GM23248 (cell line): ENCODE measurements at regions not wholly inside any gene's neighbourhood (a gene's known extent, or its start where the extent isn't known, plus 50 kb on each side); places are given as distances from the start of the nearest gene placed in this dataset.

Experiments used
- DNase-seq: peaks from one replicate; pipeline ENCODE4 v3.0.0-alpha.2; 2015
- H2AFZ ChIP-seq: fragments of 200-600 bp; sonication (generic); 2 replicates; pipeline ENCODE4 v1.6.1; 2016; ENCODE audit warnings: antibody characterized with exemption
- H3F3A ChIP-seq: fragments of 200-600 bp; sonication (generic); 2 replicates; pipeline ENCODE4 v1.6.1; 2016; ENCODE audit warnings: mild to moderate bottlenecking, antibody characterized with exemption, mixed run types; ENCODE audit not compliant: insufficient read depth
- H3K27ac ChIP-seq: fragments of 200-600 bp; sonication (generic); 2 replicates; pipeline ENCODE4 v1.5.1; 2016; ENCODE audit warnings: mild to moderate bottlenecking
- H3K27me3 ChIP-seq: fragments of 200-600 bp; sonication (generic); replicated peaks from 2 replicates; pipeline ENCODE4 v1.6.1; 2016; ENCODE audit warnings: mild to moderate bottlenecking; ENCODE audit not compliant: insufficient read depth
- H3K36me3 ChIP-seq: fragments of 200-600 bp; sonication (generic); 2 replicates; pipeline ENCODE4 v1.6.1; 2016; ENCODE audit warnings: low read depth, mild to moderate bottlenecking
- H3K4me1 ChIP-seq: fragments of 200-600 bp; sonication (generic); 2 replicates; pipeline ENCODE4 v1.6.1; 2016; ENCODE audit warnings: mild to moderate bottlenecking; ENCODE audit not compliant: insufficient read depth
- H3K4me2 ChIP-seq: fragments of 200-600 bp; sonication (generic); one replicate; pipeline ENCODE4 v1.6.1; 2016; ENCODE audit warnings: mild to moderate bottlenecking; ENCODE audit not compliant: unreplicated experiment
- H3K4me3 ChIP-seq: fragments of 200-600 bp; sonication (generic); 2 replicates; pipeline ENCODE4 v1.5.1; 2016; ENCODE audit warnings: mild to moderate bottlenecking
- H3K79me2 ChIP-seq: fragments of 200-600 bp; sonication (generic); 2 replicates; pipeline ENCODE4 v1.6.1; 2016; ENCODE audit warnings: mild to moderate bottlenecking; ENCODE audit not compliant: insufficient read depth
- H3K9ac ChIP-seq: fragments of 200-600 bp; sonication (generic); 2 replicates; pipeline ENCODE4 v1.6.1; 2016; ENCODE audit warnings: mild to moderate bottlenecking
- H3K9me2 ChIP-seq: fragments of 200-600 bp; sonication (generic); 2 replicates; pipeline ENCODE4 v1.6.1; 2016; ENCODE audit warnings: mixed run types, mild to moderate bottlenecking, moderate library complexity; ENCODE audit not compliant: insufficient read depth
- H3K9me3 ChIP-seq: fragments of 200-600 bp; sonication (generic); one replicate; pipeline ENCODE4 v1.6.1; 2017; ENCODE audit warnings: low read depth
- H4K20me1 ChIP-seq: fragments of 200-600 bp; sonication (generic); 2 replicates; pipeline ENCODE4 v1.6.0; 2016; ENCODE audit not compliant: insufficient read depth
- EZH2 ChIP-seq: fragments of 200-600 bp; sonication (generic); IDR thresholded peaks from 2 replicates; pipeline ENCODE4 v1.6.1; 2018; ENCODE audit warnings: antibody characterized with exemption, mild to moderate bottlenecking; ENCODE audit not compliant: insufficient read depth, poor library complexity, severe bottlenecking
- EZH2phosphoT487 ChIP-seq: fragments of 200-600 bp; sonication (generic); IDR thresholded peaks from 2 replicates; pipeline ENCODE4 v1.6.1; 2018; ENCODE audit warnings: antibody characterized with exemption, moderate library complexity, mild to moderate bottlenecking, low read depth; ENCODE audit not compliant: insufficient read depth
- WGBS, 2 experiments: methylation state at CpG; one replicate each; pipeline ENCODE4 v1.1.6; 2015 to 2017; ENCODE audit warnings: low lambda C conversion rate in 2 of 2, low coverage in 1 of 2; ENCODE audit errors: missing lambda C conversion rate in 2 of 2; 5-methylcytosine and 5-hydroxymethylcytosine counted together
- in situ Hi-C: fragments of 300-500 bp; cut with MboI; formaldehyde crosslinking; loops from 2 replicates; pipeline ENCODE4 v1.15.0; 2020

DNA sequence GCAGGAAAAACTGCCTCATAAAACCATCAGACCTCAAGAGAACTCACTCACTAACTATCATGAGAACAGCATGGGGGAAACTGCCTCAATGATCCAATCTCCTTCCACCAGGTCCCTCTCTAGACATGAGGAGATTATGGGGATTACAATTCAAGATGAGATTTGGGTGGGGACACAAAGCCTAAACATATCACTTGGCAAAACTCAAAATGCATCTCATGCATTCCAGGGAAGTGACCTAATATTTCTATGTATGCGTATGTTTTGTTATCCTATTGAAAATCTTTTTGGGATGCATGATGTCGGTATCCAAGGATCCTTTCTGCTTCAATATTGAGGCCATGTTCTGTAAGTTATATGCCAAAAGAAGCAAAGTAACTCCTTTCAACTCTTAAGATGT, 174.0 kb downstream of the PLK2 start:
- no peaks in the 10 kb centered on the region for H4K20me1 ChIP-seq
- H3F3A ChIP-seq = no peaks in the 10 kb centered on the region
- in situ Hi-C loops = no loop called here
- H3K79me2 ChIP-seq = no peaks in the 10 kb centered on the region
- H3K27ac ChIP-seq = no peak overlapping the region
- H3K27me3 ChIP-seq = no peaks in the 10 kb centered on the region
- no peak overlapping the region for H3K4me3 ChIP-seq
- H3K9me3 ChIP-seq = no peaks in the 10 kb centered on the region
- H3K9ac ChIP-seq = no peak overlapping the region
- 87 to 91% methylated on average over 2 of the region's 2 CpGs for WGBS, 2 experiments
- no peaks in the 10 kb centered on the region for H3K36me3 ChIP-seq
- no peak for DNase-seq
- TF ChIP-seq EZH2phosphoT487 = no peak
- TF ChIP-seq EZH2 = no peak
- no peak overlapping the region for H2AFZ ChIP-seq
- no peaks in the 10 kb centered on the region for H3K4me1 ChIP-seq
- H3K9me2 ChIP-seq = no peaks in the 10 kb centered on the region
- no peak overlapping the region for H3K4me2 ChIP-seq

DNA sequence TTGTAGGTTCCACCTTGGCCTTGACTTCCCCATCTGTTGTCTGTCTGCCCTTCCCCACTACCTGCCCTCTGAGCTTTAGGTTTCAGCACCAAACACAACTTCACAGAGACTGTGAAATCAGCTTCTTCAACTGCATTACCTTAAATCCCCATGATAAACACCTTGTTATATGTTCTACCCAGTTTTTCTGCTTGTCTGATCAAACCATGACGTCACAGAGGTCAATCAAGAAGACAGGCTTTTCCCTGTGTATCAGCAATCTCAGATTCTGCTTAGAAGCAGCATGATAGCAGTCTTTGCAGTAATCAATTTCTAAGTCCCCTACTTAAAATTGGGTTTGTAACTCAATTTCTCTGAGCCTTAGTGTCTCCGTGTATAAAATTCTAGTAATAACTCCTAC, 175.0 kb downstream of the PLK2 start:
- H3K9me3 ChIP-seq = no peaks in the 10 kb centered on the region
- DNase-seq = no peak
- H3K9me2 ChIP-seq = no peaks in the 10 kb centered on the region
- H2AFZ ChIP-seq = no peak overlapping the region
- no peak overlapping the region for H3K4me3 ChIP-seq
- no peaks in the 10 kb centered on the region for H3F3A ChIP-seq
- WGBS, 2 experiments = 79 to 88% methylated on average over 2 of the region's 2 CpGs
- H3K36me3 ChIP-seq = no peaks in the 10 kb centered on the region
- no peak overlapping the region for H3K27ac ChIP-seq
- in situ Hi-C loops = no loop called here
- no peak overlapping the region for H3K4me2 ChIP-seq
- no peak overlapping the region for H3K9ac ChIP-seq
- no peak for TF ChIP-seq EZH2phosphoT487
- no peak for TF ChIP-seq EZH2
- no peaks in the 10 kb centered on the region for H3K79me2 ChIP-seq
- no peaks in the 10 kb centered on the region for H3K4me1 ChIP-seq
- H4K20me1 ChIP-seq = no peaks in the 10 kb centered on the region
- H3K27me3 ChIP-seq = no peaks in the 10 kb centered on the region

DNA sequence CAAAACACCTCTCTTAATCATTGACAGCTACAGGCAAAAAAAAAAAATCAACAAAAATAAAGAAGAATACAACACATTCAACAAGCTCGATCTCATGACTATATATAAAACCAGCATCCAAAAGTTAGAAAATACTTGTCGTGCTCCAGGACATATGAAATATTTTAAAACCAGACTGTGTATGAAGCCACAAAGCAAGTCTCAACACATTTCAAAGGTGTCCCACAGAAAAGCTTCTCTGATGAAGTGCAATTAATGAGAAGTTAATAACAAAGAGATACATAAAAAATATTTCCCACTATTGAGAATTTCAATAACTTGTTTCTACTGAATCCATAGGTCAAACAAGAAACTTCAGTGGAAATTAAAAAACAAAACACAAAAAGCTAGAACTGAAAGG, 178.7 kb downstream of the PLK2 start:
- H3K79me2 ChIP-seq = no peaks in the 10 kb centered on the region
- 93 to 94% methylated on average over 2 of the region's 2 CpGs for WGBS, 2 experiments
- H3K4me2 ChIP-seq = no peak overlapping the region
- H3K27me3 ChIP-seq = no peaks in the 10 kb centered on the region
- H3K36me3 ChIP-seq = no peaks in the 10 kb centered on the region
- H2AFZ ChIP-seq = no peak overlapping the region
- H3K9ac ChIP-seq = no peak overlapping the region
- H4K20me1 ChIP-seq = no peaks in the 10 kb centered on the region
- no peak overlapping the region for H3K4me3 ChIP-seq
- H3K27ac ChIP-seq = no peak overlapping the region
- in situ Hi-C loops = no loop called here
- H3F3A ChIP-seq = no peaks in the 10 kb centered on the region
- DNase-seq = no peak
- H3K9me3 ChIP-seq = no peaks in the 10 kb centered on the region
- H3K4me1 ChIP-seq = no peaks in the 10 kb centered on the region
- TF ChIP-seq EZH2 (no peak), EZH2phosphoT487 (no peak)
- H3K9me2 ChIP-seq = no peaks in the 10 kb centered on the region

- no peak overlapping the region for H3K27ac ChIP-seq
- no peaks in the 10 kb centered on the region for H4K20me1 ChIP-seq
- DNase-seq = no peak
- H3K9ac ChIP-seq = no peak overlapping the region
- in situ Hi-C loops = no loop called here
- no peak overlapping the region for H2AFZ ChIP-seq
- no peak overlapping the region for H3K4me2 ChIP-seq
- H3K4me1 ChIP-seq = no peaks in the 10 kb centered on the region
- no peaks in the 10 kb centered on the region for H3K9me3 ChIP-seq
- no peaks in the 10 kb centered on the region for H3F3A ChIP-seq
- no peak overlapping the region for H3K4me3 ChIP-seq
- H3K79me2 ChIP-seq = no peaks in the 10 kb centered on the region
- no peaks in the 10 kb centered on the region for H3K9me2 ChIP-seq
- TF ChIP-seq EZH2phosphoT487 (no peak), EZH2 (no peak)
- no peaks in the 10 kb centered on the region for H3K36me3 ChIP-seq
- 80 to 88% methylated on average over 1 of the region's 1 CpG for WGBS, 2 experiments
- H3K27me3 ChIP-seq = no peaks in the 10 kb centered on the region
These were observed 180.6 kb downstream of the PLK2 start for GRCh38 chr5:58279259-58279658.

DNA sequence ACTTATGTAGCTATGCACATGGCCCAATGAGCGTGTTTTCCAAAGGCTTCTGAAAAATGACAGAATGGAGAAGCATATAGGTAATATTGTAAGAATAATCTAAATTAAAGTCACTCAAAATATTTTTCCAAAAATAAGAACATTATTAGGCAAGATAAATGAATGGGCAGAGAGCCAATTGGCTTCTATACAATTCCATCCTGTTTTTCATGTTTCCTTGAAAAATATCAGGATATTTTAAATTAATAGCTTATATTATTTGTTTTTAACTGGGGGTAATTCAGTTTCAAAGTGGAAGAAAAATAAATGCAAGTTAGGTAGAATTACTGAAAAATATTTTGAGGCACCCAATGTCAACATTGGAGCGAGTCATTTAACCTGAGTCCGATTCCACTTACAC, 183.5 kb downstream of the PLK2 start:
- Histone ChIP-seq H3F3A (no peaks in the 10 kb centered on the region), H3K9ac (no peak overlapping the region), H3K79me2 (no peaks in the 10 kb centered on the region), H3K9me2 (no peaks in the 10 kb centered on the region), H3K27ac (no peak overlapping the region), H3K4me2 (no peak overlapping the region), H2AFZ (no peak overlapping the region), H3K27me3 (no peaks in the 10 kb centered on the region), H3K4me1 (no peaks in the 10 kb centered on the region), H4K20me1 (no peaks in the 10 kb centered on the region), H3K4me3 (no peak overlapping the region), H3K36me3 (no peaks in the 10 kb centered on the region), H3K9me3 (no peaks in the 10 kb centered on the region)
- DNase-seq = no peak
- 95 to 97% methylated on average over 3 of the region's 3 CpGs for WGBS, 2 experiments
- TF ChIP-seq EZH2 (no peak), EZH2phosphoT487 (no peak)
- in situ Hi-C loops = no loop called here
